BE2C (cell line): ENCODE measurements at regions not wholly inside any gene's neighbourhood (a gene's known extent, or its start where the extent isn't known, plus 50 kb on each side); places are given as distances from the start of the nearest gene placed in this dataset.

Source experiments
- DNase-seq: peaks from one replicate; pipeline ENCODE4 v3.0.0-alpha.2; 2020
- H3K27me3 ChIP-seq: fragments of 250-450 bp; sonication (Bioruptor Pico); 2 replicates; pipeline ENCODE4 v1.5.1; 2020; ENCODE audit warnings: mild to moderate bottlenecking
- H3K36me3 ChIP-seq: fragments of 250-450 bp; sonication (Bioruptor Pico); 2 replicates; pipeline ENCODE4 v1.5.1; 2020; ENCODE audit warnings: mild to moderate bottlenecking
- H3K4me1 ChIP-seq: fragments of 250-450 bp; sonication (Bioruptor Pico); 2 replicates; pipeline ENCODE4 v1.5.1; 2020
- H3K4me3 ChIP-seq: 2 replicates; pipeline ENCODE4 v1.5.1; 2011; ENCODE audit warnings: low read depth, low read length
- H3K9me3 ChIP-seq: fragments of 250-450 bp; sonication (Bioruptor Pico); 2 replicates; pipeline ENCODE4 v1.5.1; 2020
- CTCF ChIP-seq: IDR thresholded peaks from 2 replicates; pipeline ENCODE4 v1.5.1; 2012; ENCODE audit warnings: mild to moderate bottlenecking, low read depth, low read length

DNA sequence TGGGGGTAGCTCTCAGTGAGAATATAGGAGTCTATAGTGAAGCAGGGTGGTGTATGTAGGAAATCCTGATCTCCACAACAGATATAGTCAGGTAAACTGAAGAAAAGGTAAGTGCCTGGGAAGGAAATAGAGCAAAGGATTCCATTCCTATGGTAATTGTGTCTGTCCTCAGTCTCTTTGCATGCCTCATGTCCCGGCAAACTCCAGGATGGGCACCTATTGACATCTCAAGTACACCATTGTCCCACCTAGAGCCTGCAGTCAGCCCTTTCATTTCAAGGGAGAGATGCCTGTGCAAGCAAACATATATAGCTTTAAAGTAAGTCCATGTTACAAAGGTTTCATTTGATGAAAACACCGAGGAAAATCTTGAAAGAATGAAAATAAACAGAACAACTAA, 257.7 kb upstream of the AZI2 start:
- no peak for DNase-seq
- TF ChIP-seq CTCF = no peak
- H3K4me3 ChIP-seq = no peak overlapping the region
- H3K4me1 ChIP-seq = no peaks in the 10 kb centered on the region
- H3K9me3 ChIP-seq = no peaks in the 10 kb centered on the region
- no peaks in the 10 kb centered on the region for H3K27me3 ChIP-seq
- H3K36me3 ChIP-seq = no peaks in the 10 kb centered on the region

GRCh38 chr3:28612232-28612631, 263.6 kb upstream of the AZI2 start:
- H3K36me3 ChIP-seq = no peaks in the 10 kb centered on the region
- H3K4me1 ChIP-seq = no peaks in the 10 kb centered on the region
- DNase-seq = no peak
- TF ChIP-seq CTCF = no peak
- H3K27me3 ChIP-seq = no peaks in the 10 kb centered on the region
- H3K9me3 ChIP-seq = no peaks in the 10 kb centered on the region
- H3K4me3 ChIP-seq = no peak overlapping the region

- H3K27me3 ChIP-seq = no peaks in the 10 kb centered on the region
- no peak for TF ChIP-seq CTCF
- H3K36me3 ChIP-seq = no peaks in the 10 kb centered on the region
- DNase-seq = no peak
- no peak overlapping the region for H3K4me3 ChIP-seq
- H3K4me1 ChIP-seq = no peaks in the 10 kb centered on the region
- H3K9me3 ChIP-seq = no peaks in the 10 kb centered on the region
These were observed 265.0 kb upstream of the AZI2 start for GRCh38 chr3:28613511-28614106.

DNA sequence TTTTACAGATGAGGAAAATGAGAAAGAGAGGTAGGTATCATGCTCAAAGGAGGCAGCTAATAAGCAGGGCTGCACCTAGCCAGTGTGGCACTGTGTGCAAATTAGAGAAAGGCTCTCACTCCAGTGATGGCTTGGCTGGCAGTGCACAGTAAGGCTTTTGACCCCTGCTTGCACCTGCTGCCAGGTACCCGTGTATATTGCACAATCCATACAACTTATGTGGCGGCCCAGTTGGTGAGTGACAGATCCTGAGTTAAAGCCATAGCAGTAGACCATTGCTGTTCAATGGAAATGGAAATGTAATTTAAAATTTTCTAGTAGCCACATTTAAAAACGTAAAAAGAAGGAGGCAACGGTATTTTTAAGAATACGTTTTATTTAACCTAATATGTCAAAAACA, 266.4 kb upstream of the AZI2 start:
- no peaks in the 10 kb centered on the region for H3K4me1 ChIP-seq
- DNase-seq = no peak
- no peaks in the 10 kb centered on the region for H3K27me3 ChIP-seq
- no peaks in the 10 kb centered on the region for H3K9me3 ChIP-seq
- H3K36me3 ChIP-seq = no peaks in the 10 kb centered on the region
- H3K4me3 ChIP-seq = no peak overlapping the region
- TF ChIP-seq CTCF = no peak

- no peaks in the 10 kb centered on the region for H3K36me3 ChIP-seq
- no peak for TF ChIP-seq CTCF
- no peak overlapping the region for H3K4me3 ChIP-seq
- DNase-seq = no peak
- H3K27me3 ChIP-seq = no peaks in the 10 kb centered on the region
- no peaks in the 10 kb centered on the region for H3K4me1 ChIP-seq
- H3K9me3 ChIP-seq = no peaks in the 10 kb centered on the region
These were observed 267.3 kb upstream of the AZI2 start for GRCh38 chr3:28615971-28616370.

DNA sequence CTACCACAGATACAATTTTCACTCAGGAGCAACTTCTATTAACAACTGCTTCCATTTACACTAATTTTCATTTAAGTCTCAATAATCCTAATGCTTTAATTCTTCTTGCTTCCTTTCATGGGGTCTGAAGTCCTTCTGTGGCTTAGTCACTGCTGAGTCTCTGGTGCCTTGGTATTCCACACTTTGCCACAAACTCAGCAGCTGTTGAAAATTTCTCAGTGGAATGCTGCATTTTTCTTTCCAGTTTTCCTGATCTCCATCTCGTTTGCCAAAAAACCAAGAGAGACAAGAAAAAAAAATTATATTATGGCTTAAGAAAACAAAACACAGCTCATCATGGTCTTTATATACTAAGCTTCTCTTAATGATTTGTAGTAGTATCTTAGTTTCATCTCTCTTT, 269.2 kb upstream of the AZI2 start:
- no peak overlapping the region for H3K4me3 ChIP-seq
- no peaks in the 10 kb centered on the region for H3K36me3 ChIP-seq
- H3K9me3 ChIP-seq = no peaks in the 10 kb centered on the region
- no peak for TF ChIP-seq CTCF
- no peaks in the 10 kb centered on the region for H3K27me3 ChIP-seq
- no peak for DNase-seq
- no peaks in the 10 kb centered on the region for H3K4me1 ChIP-seq
